NCI-H146 (cell line): ENCODE measurements at regions not wholly inside any gene's neighbourhood (a gene's known extent, or its start where the extent isn't known, plus 50 kb on each side); places are given as distances from the start of the nearest gene placed in this dataset.

Experiments
- DNase-seq: peaks from one replicate; lab custom pipeline; 2025; lab: John Stamatoyannopoulos, UW

GRCh38 chr2:176388861-176389260 lies 119.6 kb downstream of the MTX2 start:
- DNase-seq = no peak

- DNase-seq = no peak
These were observed 121.3 kb downstream of the MTX2 start for GRCh38 chr2:176390276-176391147.

GRCh38 chr2:176391148-176391419 lies 121.8 kb downstream of the MTX2 start:
- no peak for DNase-seq

GRCh38 chr2:176392249-176392648 lies 123.0 kb downstream of the MTX2 start:
- no peak for DNase-seq

DNA sequence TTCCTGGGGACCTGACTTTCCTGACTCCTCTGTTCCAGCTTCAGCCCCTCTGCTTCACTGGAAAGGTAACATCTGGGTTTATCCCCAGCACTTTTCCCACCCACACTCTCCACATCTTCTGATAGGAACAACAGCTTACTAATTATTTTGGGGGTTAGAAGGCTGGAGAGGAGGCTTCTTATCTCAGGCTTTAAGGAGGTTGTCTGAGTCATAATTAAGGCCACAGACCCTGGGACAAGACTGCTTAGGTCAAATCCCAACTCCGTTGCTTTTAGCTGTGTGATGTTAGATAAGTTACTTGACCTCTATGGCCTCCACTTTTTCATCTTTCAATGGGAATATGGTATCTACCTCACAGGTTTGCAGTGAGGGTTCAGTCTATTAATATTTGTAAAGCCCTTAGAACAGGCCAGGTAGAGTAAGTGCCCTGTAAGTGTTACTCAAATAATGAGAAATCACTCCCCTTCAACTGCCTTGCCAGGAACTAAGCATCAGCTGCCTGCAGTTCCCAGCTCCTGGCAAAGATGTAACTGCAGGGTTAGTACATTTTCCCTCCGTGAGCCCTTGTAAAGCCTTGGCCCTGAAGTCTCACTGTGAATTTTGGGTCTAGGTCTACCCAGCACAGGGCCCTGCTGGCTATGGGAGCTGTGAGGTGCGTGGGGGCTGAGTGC lies 123.6 kb downstream of the MTX2 start:
- DNase-seq = no peak

DNA sequence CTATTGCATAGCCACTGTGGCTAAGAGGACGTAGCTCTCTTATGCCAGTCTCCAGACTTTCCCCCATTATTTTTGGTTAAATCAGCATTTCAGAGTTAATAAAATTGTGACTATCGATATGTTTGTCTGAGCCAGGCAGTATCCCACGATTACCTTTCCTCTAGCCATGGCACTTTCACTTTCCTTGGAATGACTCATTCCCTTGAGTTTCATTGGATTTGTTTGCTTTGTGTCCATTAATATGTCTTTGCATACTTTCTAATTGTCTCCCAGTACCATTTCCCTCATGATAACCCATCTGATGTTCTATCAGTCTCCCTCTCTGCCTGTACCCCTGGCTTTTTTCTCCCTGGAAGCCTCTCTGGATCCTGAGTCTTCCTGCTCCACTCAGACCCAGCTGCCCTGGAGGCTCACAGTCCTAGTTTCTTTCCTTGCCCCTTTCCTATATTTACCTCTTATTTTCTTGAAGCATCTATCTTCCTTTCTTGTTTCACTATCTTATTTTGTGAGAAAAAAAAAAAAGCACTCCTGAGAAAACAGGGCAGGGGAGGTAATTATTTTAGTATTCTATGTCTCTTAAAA lies 126.1 kb downstream of the MTX2 start:
- no peak for DNase-seq

- no peak for DNase-seq
These were observed 129.2 kb downstream of the MTX2 start for GRCh38 chr2:176398243-176399073.

DNA sequence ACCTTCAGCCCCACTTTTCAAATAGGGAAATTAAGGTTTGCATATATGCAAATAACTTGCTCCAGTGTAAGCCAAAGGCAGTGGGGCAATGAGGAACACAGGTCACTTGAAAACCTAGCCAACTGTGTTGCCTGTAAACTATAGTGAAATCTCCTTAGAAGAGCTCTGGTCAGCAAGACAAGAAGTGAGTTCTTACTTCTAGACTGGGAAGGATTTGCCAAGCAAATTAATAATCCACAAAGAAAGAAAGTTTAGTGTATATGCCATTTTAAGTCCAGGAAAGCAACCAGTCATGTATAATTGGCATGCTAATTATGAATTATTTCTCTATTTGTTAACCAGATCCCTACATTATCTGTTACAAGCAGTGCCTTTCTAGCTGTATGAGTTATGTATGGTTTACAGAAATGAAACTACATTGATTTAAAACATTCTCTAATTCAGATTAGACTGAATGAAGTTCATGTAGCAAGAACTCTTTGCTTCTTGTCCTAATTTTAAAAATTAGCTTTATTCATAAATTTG lies 129.9 kb downstream of the MTX2 start:
- no peak for DNase-seq

DNA sequence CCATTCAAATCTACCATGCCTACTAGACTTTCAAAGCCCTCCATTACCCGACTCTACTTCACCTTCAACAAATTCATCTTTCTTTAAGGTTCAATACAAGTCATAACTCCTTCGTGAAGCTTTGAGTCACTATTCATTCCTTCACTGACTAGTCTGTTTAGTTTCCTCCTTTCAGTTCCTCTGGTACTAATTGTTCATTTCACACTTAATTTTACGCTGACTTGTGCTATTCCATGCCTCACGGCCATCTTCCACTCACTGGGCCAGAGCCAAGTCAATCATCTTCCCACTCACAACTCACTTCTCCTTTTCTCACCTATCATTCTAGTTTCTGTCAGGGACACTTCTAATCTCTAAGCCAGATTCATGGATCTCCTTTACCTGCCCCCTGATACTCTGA lies 136.2 kb downstream of the MTX2 start:
- no peak for DNase-seq

DNA sequence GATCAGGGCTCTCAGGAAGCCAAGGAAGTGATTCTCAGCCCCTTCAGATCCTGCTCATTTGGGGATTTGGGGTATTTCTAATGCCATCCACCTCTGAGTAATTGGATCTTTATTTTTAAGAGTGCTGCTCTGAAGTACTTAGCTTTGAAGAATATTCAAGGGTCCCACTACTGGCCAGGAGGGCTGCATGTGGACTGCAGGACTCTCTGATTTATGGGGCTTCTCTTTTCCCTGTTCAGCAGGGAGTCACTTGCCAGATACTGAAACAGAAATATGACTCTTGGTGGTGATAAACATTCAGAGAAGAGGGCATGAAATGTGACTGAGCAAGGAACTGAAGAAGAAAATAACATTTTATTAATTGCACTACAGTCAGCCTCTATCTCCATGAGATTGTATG lies 138.5 kb downstream of the MTX2 start:
- no peak for DNase-seq

- no peak for DNase-seq
These were observed 140.4 kb downstream of the MTX2 start for GRCh38 chr2:176409671-176410070.

GRCh38 chr2:176412136-176412535 lies 142.9 kb downstream of the MTX2 start:
- no peak for DNase-seq

DNA sequence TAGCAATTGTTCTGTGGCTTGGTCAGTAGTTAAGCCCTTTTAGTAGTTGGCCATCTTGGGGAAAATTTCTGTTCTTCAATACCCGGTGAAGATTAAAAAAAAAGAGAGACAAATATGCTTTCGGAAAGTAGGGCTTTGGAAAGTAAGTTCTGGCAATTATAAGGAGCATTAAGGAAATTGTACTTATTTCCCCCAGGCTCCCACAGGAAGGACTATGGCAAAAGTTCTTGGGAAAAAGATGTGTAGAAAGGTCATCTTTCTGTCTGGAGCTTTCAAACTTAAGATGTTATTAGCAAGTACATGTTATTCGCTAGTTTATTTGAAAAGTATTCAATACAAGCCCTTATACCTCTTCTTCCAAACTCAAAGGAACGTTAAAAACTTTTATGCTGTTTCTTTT lies 144.5 kb downstream of the MTX2 start:
- DNase-seq = no peak

- no peak for DNase-seq
These were observed 145.4 kb downstream of the MTX2 start for GRCh38 chr2:176414641-176415040.

GRCh38 chr2:176415174-176415895 lies 146.1 kb downstream of the MTX2 start:
- DNase-seq = no peak

DNA sequence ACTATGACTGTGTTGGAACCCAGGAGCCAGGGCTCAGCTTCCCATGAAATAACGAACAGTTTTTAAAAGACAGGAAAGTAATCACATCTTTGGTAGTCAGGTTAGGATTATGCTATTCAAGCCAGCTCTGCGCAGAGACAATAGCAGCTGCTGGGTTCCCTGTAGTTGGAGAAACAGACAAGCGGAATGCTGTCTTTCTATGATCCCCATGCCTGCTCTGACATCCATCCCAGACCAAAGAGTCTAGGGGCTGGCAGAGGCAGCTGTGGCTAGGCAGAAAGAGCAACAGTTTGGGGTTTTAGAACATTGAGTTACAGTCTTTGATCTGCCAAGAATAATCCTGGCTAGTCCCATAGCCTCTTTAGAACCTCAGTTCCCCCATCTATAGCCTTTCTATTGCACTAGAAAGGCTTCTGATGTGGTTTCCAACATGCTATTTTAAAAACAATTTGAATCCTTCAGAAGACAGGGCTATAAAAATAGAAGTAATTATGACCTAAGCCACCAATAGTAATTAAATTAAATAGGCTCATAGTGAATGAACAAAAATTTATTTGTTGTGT lies 146.8 kb downstream of the MTX2 start:
- peak; percentile 14 for DNase-seq

- no peak for DNase-seq
These were observed 149.5 kb downstream of the MTX2 start for GRCh38 chr2:176418768-176419167.

- no peak for DNase-seq
These were observed 150.4 kb downstream of the MTX2 start for GRCh38 chr2:176419591-176420071.

GRCh38 chr2:176421297-176422050 lies 152.2 kb downstream of the MTX2 start:
- peak; percentile 58 for DNase-seq

DNA sequence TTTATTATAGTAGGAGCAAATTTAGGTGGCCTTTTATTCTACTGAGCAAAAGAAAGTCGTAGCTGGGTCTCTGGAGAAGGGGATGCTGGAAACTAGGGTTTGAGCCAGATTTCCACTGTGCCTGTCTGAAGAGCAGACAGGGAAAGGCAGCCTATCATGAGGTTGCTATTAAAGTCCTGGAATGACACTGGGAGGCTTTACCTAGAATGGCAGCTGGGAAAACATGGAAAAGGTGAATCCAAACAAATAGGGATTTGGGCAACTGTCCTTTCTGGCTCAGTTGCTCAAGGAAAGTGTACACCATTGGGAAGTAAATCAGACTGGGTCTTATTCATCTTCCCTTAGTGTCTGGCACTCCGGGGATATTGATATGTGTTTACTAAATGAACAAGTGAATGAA lies 154.6 kb downstream of the MTX2 start:
- no peak for DNase-seq
